Stimulated activated CD4-positive, alpha-beta T cell treated with anti-CD3 and anti-CD28 coated beads, Interleukin-15, amount 100 ng/mL, for 24 hours (primary cell): ENCODE measurements at regions not wholly inside any gene's neighbourhood (a gene's known extent, or its start where the extent isn't known, plus 50 kb on each side); places are given as distances from the start of the nearest gene placed in this dataset.

ENCODE experiments used
- DNase-seq: peaks from one replicate; pipeline ENCODE4 v3.0.0-alpha.2; 2020

DNA sequence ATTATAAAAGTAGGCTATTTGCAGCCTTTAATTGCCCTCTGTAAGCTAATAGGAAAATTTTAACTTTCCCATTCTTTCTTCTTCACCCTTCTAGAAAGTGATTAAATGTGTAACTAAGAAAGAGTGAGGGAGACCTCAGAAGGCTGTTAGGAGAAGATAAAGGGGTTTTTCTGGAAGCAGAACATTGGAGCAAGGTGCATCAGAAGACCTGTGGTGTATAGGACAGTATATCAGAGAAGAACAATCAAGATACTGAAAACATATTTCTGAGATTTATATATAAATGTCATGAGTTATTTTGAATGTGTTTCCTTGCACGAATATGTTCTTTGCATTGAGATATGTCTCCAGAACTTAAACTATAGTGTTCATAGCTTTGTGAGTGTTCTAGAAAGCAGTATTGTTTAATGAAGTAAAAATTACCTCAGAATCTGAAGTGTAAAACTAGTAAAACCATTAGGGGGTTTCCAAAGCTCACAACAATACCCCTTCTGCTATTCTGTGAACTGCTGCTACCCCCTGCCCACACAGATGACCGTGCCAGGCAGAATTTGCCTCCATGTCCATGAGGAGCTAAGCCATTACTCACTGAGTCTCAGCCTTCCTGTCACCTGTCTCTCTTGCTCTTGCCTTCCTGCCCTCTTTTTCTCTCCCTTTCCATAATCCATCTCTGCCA lies 537.9 kb downstream of the EPHA4 start:
- DNase-seq: no peak

DNA sequence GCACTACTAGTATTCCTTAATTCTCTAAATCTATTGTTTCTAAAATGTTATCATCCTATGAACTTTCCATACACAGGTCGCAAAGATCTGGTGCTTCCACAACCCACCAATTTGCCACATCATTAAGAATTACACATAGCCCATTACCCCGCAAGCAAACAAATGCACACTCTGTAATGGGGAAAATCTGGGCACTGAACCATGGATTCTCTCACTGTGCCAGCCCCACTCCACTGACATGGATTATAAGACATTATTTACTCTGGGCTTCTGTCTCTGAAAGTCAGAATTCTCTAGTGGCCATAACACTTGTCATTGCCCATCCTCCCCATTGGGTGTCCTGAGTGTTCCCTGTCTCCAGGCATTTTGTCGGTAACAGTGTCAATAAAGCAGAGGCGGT lies 537.1 kb downstream of the EPHA4 start:
- no peak for DNase-seq

DNA sequence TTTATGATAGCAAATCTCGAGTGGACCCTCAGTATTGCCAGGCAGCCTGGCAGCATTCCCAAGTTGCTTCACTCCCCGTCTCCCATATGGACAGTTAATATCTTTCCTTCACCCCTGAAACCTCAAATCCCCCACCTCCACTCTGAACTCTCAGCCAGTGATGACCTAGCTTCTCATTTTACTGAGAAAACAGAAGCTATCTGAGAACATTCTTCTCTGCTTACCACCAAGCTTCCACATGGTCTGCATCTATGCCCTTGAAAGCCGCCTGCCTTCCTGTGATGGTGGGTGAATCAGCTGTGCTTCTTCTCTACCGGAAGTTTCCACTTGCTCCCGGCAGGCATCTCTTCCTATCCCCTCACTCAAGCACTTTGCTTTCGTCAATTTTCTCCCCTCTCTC lies 529.2 kb downstream of the EPHA4 start:
- no peak for DNase-seq

DNA sequence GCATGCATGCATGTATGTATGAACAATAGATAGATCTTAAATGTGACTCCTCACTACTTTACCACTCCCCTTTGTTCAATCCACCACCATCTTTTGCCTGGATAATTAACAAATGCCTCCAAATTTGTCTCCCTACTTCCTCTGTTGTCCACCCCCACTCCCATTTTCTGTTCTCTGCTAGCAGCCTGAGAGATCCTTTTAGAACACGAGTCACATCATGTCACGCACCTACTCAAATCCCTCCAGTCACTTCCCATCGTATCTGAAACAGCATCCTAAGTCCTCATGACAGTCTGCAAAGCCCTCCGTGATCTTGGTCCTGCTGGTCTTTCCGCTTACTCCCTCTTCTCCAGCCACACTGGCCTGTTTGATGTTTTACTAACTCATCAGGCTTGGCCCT lies 527.3 kb downstream of the EPHA4 start:
- no peak for DNase-seq

DNA sequence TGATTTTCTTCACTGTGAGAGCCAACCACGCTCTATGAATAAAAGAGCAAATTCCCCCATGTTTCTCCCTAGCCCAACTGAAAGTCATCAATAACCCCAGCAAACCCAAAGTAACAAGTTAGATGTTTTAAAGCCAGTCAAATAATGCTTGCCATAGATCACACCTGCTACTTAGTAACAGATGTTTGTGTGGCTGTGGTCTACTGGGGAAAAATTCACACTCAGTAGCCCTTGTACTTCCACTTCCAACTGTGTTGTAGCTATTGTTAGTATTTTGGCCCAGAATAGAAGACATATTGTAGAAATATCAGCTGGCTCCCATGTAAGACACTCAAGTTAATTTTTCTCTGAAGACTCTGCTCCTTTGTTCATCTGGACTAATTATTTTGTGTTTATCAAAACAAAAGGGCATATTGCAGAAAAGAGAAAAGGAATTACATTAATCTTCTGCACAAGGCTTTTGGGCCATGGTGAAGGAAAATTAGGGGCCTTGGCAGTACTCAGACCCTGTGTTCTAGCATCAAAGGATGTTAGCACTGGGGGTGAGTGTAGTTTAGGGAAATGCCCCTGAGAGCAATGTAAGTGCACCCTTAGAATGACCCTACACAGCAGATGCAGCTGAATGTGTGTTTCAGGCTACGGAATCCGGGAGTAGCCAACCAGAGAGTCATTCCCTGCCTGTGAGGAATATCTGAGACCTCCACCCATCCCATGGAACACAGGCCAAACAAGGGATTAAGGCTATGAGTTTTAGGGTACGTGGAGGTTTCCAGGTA lies 521.9 kb downstream of the EPHA4 start:
- DNase-seq: no peak

DNA sequence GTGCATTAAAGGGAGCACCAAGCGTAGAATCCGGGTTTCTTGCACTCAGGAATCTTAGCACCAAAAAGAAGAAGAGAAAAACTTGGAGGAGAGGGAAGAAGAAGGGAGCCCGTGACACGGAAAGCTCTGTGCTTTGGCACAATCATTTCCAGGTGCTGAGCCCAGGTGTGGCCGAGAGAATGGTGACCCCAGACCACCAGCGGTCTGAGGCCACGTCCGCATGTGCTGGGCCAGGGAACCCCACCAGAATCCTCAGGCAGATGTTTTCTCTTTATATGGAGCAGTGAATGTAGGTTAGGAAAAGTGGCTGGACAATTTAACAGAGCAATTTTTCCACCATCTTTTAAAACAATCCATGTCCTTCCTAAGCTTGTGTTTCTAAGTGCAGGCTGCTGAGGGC lies 520.9 kb downstream of the EPHA4 start:
- no peak for DNase-seq

DNA sequence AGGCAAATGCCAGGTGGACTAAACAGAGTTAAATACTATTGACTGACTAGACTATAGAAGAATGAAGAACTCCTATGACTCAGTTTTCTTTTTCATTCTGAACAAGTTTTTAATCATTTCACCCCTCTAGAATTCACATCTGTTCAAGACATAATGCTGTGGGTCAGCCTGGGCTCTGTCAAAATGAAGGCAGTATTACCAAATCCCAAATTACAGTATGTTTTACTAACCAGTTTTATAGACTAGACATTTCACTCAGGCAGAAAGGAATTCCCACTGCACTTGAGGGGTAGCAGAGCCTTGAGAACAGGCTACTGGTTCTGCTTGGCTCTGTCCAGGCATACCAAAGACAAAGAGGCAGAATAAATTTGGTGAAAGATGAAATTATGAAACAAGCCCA lies 511.7 kb downstream of the EPHA4 start:
- no peak for DNase-seq

DNA sequence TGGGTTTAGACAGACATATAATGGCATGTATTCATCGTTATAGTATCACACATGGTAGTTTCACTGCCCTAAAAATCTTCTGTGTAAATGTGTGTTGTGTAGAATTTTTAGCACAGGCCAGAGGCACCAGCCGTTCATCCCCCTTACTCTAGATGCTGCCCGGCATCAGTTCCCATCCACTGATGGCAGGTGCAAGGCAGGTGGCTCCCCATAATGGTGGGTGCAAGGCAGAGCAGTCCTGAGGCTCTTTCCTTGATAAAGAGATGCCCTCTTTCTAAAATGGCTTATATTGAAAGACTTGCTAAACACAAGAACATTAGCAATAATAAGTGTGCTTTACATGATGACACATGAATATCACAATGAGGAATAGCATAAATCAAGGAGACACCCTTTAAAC lies 508.5 kb downstream of the EPHA4 start:
- no peak for DNase-seq

DNA sequence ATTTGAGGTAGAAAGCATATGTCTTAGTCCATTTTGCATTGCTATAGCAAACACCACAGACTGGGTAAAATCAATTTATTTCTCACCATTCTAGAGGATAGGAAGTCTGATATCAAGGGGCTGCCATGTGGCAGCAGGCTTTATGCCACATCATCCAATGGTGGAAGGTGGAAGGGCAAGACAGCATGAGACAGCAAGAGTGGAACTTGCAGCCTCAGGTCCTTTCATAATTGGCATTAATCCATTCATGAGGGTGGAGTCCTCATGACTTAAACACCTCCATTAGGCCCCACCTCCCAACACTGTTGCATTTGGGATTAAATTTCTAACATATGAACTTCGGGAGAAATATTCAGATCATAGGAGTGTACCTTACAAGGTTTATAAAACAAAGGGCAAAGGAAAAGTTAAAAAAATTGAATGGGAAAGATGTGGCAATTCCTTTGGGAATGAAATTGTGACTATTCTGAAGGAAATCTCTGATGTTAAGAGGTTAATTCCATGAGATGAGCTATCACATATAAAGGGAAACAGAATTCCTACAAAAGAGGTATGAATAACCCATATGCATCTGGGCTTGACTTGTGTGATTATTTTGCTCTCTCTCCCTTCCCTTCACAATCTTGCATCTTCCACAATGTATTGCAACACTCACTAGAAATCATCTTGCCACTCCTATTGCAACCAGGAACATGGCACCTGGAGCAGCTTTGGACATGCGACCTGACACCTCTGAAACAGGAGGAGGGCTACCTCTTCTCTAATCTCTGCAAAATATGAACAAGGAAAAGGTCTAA lies 507.8 kb downstream of the EPHA4 start:
- DNase-seq: no peak

DNA sequence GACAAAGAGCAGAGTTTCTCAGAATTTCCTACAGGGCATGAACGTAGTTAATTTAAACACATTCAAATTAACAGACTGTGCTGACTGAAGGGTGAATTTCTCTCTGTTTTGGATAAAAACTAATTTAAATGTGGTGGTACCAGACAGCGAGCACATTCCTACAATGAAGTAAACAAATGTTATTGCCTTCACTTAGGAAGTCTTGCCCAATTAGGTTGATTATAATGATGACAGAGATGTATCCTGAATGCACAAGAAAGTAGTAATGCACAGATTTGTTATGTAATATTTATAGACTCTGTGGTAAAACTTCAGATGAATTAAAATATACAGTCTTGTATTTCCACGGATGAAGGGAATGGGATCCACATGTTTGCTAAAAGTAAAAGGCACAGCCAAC lies 507.2 kb downstream of the EPHA4 start:
- DNase-seq: no peak

DNA sequence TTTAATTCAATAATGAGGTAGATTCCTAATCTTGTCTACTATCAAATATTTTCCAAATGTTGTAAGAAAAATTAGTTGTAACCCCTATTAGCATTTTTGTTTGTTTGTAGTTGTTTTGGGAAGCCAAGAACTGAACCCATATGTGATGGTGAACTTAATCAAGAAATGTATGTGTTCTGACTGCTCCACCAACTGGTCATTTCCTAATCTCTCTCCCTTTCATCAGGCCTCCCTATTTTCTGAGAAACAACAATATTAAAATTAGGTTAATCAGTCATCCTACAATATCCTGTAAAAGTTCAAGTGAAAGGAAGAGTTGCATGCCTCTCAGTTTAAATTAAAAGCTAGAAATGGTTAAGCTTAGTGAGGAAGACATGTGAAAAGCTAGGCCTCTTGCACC lies 504.0 kb downstream of the EPHA4 start:
- no peak for DNase-seq

DNA sequence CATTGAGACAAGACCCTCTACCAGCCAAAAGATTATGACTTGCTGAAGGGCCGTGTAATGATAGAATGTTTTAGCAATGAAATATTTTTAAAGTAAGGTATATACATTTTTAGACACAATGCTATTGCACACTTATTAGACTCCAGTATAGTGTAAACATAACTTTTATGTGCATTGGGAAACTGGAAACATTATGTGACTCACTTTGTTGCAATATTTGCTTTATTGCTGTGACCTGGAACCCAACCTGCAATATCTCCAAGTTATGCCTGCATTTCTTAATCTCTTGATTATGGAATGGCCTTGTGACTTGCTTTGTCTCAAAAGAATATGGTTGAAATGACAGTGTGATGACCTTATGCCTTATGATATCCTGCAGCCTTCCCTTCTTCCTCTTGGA lies 502.0 kb downstream of the EPHA4 start:
- no peak for DNase-seq

DNA sequence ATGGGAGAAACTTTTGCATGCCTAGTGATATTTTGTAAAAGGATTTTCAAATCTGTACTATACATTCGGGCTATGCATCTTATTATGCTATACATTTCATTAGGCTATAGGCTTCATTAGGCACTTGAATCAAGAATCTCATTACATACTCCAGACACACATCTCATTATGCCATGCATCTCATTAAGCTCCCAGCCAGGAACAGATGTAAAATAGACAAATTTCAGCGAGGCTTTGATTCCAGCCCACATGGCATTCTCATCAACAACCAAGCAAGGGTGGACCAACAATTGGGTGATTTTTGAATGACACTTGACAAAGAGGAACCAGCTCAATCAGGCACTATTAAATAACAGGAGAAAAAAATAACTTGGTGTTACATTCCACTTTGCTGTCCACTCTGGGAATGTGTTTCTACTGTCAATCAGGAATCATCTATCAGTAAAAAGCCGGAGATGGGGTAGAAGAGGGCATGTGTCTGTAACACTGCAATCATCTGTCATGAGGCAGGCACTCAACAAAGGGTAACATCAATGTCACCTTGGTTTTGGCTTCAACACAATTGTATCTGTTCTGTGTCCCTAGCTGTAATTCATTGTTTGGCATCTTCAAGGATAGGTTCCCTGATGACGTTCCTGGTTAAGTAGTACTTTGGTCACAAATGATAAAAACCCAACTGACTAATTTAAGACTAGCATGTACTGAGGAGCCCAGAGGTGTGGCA lies 498.6 kb downstream of the EPHA4 start:
- DNase-seq: no peak

DNA sequence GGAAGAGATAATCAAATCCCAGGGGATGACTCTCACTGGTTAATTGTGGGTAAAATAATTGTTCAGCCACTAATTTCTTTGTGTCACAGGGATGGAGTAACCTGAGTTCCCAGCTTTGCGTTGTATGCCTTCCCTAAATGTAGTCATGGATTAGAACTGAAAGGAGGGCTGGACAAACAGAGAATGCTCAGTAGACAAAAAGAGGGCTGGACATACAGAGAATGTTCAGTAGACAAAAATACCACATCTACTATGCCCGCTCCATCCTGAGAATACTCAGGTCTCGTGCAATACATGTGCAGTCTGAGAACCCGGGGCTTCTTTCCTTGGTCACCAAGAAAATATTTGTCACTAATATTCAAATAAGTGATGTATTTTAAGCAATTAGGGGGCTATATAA lies 497.9 kb downstream of the EPHA4 start:
- no peak for DNase-seq

DNA sequence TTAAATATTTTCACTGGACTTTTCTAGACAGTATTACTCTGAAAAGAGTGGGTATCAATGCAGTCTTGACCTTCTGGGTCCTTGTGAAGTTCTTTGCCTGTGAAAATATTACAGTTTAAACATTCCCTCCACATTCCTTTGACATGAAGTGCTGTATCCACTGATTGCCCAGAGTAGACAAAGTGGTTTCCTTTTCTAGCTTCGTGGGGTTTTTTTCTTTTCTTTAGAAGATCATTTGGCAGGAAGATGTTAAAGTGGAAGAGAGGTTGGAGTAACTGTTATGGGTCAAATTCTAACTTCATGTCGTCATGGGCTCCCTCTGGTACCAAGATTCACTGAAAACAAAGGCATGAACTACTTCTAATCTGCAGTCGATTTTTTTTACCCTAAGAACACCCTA lies 496.9 kb downstream of the EPHA4 start:
- DNase-seq: no peak

DNA sequence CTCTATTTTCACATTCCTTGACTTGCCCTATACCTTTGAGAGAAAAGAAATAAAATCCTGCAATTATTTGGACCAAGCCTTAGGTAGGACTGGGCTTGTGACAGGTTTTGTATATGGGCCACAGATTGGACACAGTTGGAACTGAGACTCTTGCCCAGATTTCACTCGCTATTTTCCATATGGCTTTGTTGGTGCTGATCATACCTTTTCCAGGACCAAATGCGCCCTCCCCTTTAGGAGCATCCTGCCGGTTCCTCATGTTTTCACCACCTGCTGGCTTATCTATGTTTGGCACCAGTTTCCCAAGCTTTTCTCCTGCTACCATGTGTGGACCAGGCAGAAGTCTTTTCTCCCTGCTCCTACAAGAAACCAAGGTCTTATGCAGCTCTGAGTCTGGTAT lies 494.9 kb downstream of the EPHA4 start:
- DNase-seq: no peak

DNA sequence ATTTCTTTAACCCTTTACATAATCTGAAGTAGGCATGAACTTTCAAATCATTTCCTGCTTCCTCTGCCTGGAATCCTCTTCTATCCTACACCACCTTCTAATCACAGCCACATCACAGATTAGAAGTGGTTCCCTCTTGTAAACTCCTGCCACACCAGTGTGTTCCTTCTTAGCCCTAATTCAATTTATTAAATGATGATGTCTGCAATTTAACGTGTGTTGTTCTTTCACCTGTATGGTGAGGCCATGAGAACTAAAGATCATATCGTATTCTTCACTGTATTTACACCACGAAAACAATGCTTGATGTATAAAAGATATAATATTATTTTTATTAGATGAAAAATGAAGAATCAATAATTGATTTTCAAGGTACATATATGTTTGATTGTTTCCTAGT lies 494.3 kb downstream of the EPHA4 start:
- no peak for DNase-seq

DNA sequence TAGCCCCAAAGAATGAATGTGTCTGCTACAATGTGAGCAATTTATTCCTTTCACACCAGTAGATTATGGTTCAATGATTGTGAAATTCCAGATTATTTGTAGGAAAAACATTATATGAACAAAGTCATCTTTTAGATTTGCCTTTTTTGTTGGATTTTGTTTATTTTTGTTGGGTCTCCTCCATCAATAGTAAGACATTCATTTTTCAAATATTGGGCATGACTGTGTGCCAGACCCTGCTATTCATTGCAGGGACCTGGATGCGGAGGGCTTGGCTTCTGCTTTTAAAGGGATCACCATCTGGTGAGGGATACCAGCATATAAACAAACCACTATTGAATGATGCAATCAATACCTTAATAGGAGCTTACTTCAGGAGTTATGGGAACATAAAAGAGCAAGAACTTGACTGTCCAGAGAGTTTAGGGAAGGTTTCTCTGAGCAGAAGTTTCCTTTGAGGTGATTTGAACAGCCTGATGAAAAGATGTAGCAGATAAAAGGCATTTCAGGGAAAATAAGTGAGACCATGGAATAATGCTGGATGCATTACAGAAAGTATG lies 486.7 kb downstream of the EPHA4 start:
- no peak for DNase-seq

DNA sequence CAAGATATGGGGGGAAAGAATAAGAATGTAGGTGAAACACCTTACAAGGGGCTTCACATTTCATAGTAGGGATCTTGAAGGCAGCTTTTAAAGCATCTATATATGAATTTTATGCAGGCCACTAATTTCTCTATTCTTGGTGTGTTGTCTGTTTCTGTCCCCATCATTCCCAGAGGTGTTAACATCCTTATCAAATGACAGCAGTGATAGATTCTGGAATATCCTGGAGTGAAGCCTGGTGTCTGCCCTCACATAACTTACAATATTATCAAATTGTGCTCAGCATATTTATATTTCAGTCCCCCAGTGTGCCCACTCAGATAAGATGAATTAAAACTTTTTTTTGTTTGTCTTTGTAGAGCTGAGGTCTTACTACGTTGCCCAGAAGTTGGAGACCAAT lies 486.2 kb downstream of the EPHA4 start:
- no peak for DNase-seq

DNA sequence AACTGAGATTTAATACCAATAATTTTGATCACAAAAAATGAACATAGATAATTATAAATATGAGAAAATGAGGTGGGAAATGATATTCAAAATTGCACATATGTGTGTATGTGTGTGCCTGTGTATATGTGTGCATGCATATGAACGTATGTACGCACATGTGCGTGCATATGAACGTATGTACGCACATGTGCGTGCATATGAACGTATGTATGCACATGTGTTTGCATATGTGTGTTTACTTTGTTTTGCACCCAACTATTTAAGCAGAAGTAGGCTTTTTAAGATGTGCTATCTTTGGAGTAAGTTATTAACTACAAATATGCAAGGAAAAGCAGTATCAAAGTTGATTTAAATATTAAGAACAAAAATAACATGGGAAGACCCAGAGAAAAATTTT lies 484.3 kb downstream of the EPHA4 start:
- DNase-seq: no peak

DNA sequence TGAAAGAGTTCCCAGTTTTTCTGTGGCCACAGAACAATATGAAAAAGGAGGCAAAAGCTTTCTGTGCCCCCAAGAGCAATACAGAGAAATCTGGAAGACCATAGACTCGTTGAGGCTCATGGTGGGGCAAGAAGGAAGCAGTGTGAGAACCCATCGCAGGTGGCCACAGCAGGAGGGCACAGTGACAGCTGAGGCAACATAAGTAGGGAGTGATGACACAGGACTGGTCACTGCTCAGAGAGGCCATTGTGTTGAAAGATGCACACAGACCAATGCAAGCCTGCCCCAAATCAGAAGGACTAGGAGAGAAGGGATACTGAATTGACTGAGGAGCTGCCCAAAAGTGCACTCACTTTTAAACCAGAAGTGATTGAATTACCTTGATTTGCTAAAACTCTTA lies 483.6 kb downstream of the EPHA4 start:
- DNase-seq: no peak

DNA sequence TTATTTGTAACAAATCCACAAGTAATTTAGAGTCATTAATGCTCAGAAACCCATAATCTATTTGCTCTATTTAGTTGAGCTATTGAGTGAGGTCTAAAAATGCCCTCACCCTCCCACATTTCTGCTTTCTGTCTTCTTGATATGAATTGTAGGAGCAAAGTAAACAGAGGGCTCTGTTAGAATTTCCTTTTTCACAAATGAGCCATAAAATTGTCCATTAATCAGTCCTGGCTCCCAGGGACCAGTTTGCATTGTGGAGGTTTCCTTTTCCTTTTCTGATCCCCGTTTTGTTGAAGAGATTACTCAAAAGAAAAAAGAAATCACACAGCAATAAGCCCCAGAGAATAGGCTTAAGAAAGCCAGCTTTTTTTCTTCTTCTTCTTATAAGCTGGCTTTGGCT lies 476.7 kb downstream of the EPHA4 start:
- DNase-seq: no peak
